ENCODE measurements at regions not wholly inside any gene's neighbourhood (a gene's known extent, or its start where the extent isn't known, plus 50 kb on each side); places are given as distances from the start of the nearest gene placed in this dataset.
A peak's percentile ranks its signal among the peaks of the same experiment; 100 is the strongest.

- POLR2A ChIA-PET: interaction anchor here (0.6 kb wide), 1 partner anchor 23 kb away, joined by 3 read pairs; no protein-coding TSS in a partner anchor
- peak; percentile 58 for TF ChIP-seq GLIS1 (tag by site-specific recombination; IDR thresholded peaks at IDR 0.05)
- TF ChIP-seq ZNF777 (tag by site-specific recombination; IDR thresholded peaks at IDR 0.05; ENCODE audit: borderline replicate concordance): no peak
- H3K9me3 ChIP-seq (ENCODE audit: control insufficient read depth, insufficient read depth, low read depth, low read length): no peaks in the 10 kb centered on the region
- H3K36me3 ChIP-seq (ENCODE audit: control insufficient read depth in 2 of 2, insufficient read depth in 1 of 2, low read length in 2 of 2): no peaks in the 10 kb centered on the region
- no peaks in the 10 kb centered on the region for H3K4me1 ChIP-seq (ENCODE audit: control insufficient read depth, insufficient read depth, low read length)
- H3K4me3 ChIP-seq (ENCODE audit: low read depth, low read length): no peak overlapping the region
- H3K27ac ChIP-seq (ENCODE audit: extremely low read depth, low read depth, low read length): no peak overlapping the region
- CTCF ChIA-PET: no interaction called here
These were observed 67.1 kb upstream of the GATA5 start for GRCh38 chr20:62542862-62543261.

- H3K27ac ChIP-seq (ENCODE audit: extremely low read depth, low read depth, low read length): no peak overlapping the region
These were observed 67.9 kb upstream of the GATA5 start for GRCh38 chr20:62543470-62544302.

DNA sequence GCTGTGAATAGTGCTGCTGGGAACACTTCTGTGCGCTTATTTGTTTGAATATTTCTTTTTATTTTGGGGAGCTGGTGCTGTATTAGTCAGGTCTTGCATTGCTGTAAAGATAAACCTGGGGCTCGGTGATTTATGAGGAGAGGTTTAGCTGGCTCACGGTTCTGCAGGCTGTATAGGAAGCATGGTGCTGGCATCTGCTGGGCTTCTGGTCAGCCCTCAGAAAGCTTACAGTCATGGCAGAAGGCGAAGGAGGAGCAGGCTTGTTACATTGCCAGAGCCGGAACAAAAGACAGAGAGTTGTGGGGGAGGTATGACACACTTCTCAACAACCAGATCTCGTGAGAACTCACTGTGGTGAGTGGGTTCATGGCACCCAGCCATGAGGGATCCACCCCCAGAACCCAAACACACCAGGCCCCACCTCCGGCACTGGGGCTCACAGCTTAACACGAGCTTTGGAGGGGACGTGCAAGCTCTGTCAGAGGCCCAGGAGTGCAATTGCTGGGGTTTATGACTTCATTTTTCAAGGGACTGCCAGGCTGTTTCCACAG is 68.8 kb upstream of the GATA5 start:
- Histone ChIP-seq H3K36me3 (ENCODE audit: control insufficient read depth in 2 of 2, insufficient read depth in 1 of 2, low read length in 2 of 2) (no peaks in the 10 kb centered on the region), H3K4me1 (ENCODE audit: control insufficient read depth, insufficient read depth, low read length) (no peaks in the 10 kb centered on the region), H3K4me3 (ENCODE audit: low read depth, low read length) (no peak overlapping the region), H3K9me3 (ENCODE audit: control insufficient read depth, insufficient read depth, low read depth, low read length) (no peaks in the 10 kb centered on the region), H3K27ac (ENCODE audit: extremely low read depth, low read depth, low read length) (no peak overlapping the region)
- POLR2A ChIA-PET: no interaction called here
- TF ChIP-seq, protein P1, sequence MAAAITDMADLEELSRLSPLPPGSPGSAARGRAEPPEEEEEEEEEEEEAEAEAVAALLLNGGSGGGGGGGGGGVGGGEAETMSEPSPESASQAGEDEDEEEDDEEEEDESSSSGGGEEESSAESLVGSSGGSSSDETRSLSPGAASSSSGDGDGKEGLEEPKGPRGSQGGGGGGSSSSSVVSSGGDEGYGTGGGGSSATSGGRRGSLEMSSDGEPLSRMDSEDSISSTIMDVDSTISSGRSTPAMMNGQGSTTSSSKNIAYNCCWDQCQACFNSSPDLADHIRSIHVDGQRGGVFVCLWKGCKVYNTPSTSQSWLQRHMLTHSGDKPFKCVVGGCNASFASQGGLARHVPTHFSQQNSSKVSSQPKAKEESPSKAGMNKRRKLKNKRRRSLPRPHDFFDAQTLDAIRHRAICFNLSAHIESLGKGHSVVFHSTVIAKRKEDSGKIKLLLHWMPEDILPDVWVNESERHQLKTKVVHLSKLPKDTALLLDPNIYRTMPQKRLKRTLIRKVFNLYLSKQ (tag by site-specific recombination; IDR thresholded peaks at IDR 0.05; ENCODE audit: borderline replicate concordance): no peak
- no peak for TF ChIP-seq IKZF3 (tag by site-specific recombination; IDR thresholded peaks at IDR 0.05)
- TF ChIP-seq ZNF791 (tag by site-specific recombination; IDR thresholded peaks at IDR 0.05): no peak
- TF ChIP-seq REST (tag by site-specific recombination; IDR thresholded peaks at IDR 0.05): no peak
- no peak for TF ChIP-seq YY1 (tag by site-specific recombination; IDR thresholded peaks at IDR 0.05)
- peak; percentile 84 for TF ChIP-seq ZFHX2 (tag by site-specific recombination; conservative IDR thresholded peaks at IDR 0.05)
- TF ChIP-seq ZNF843 (tag by site-specific recombination; IDR thresholded peaks at IDR 0.05): no peak
- no peak for TF ChIP-seq ZNF335 (tag by site-specific recombination; conservative IDR thresholded peaks at IDR 0.05)
- TF ChIP-seq ZNF776 (tag by site-specific recombination; IDR thresholded peaks at IDR 0.05; ENCODE audit: borderline replicate concordance): peak; percentile 96
- TF ChIP-seq EGR2 (tag by site-specific recombination; IDR thresholded peaks at IDR 0.05; ENCODE audit: low read depth): peak; percentile 59; the same call in 1 of the 2 replicates
- no peak for TF ChIP-seq REPIN1 (tag by site-specific recombination; IDR thresholded peaks at IDR 0.05; ENCODE audit: low read depth)
- TF ChIP-seq ZNF24 (tag by site-specific recombination; IDR thresholded peaks at IDR 0.05): no peak
- no peak for TF ChIP-seq MEIS1 (CRISPR knock-in tag; IDR thresholded peaks at IDR 0.05; ENCODE audit: borderline replicate concordance)
- no peak for TF ChIP-seq ZNF837 (tag by site-specific recombination; IDR thresholded peaks at IDR 0.05)
- CTCF ChIA-PET: no interaction called here

More at GRCh38 chr20:62543470-62544302, 67.9 kb upstream of the GATA5 start:
- Histone ChIP-seq H3K9me3 (ENCODE audit: control insufficient read depth, insufficient read depth, low read depth, low read length) (no peaks in the 10 kb centered on the region), H3K36me3 (ENCODE audit: control insufficient read depth in 2 of 2, insufficient read depth in 1 of 2, low read length in 2 of 2) (no peaks in the 10 kb centered on the region), H3K4me3 (ENCODE audit: low read depth, low read length) (no peak overlapping the region), H3K4me1 (ENCODE audit: control insufficient read depth, insufficient read depth, low read length) (no peaks in the 10 kb centered on the region)
- ChIA-PET CTCF (no interaction called here), POLR2A (interaction anchor here (0.6 kb wide), 1 partner anchor 22 kb away, joined by 3 read pairs; no protein-coding TSS in a partner anchor)
- peak; percentile 37; the same call in 1 of the 2 replicates for TF ChIP-seq ZNF146 (tag by site-specific recombination; IDR thresholded peaks at IDR 0.05)
- no peak for TF ChIP-seq REST (tag by site-specific recombination; IDR thresholded peaks at IDR 0.05)

All from HEK293 (cell line).